ENCODE measurements at regions not wholly inside any gene's neighbourhood (a gene's known extent, or its start where the extent isn't known, plus 50 kb on each side); places are given as distances from the start of the nearest gene placed in this dataset.

DNA sequence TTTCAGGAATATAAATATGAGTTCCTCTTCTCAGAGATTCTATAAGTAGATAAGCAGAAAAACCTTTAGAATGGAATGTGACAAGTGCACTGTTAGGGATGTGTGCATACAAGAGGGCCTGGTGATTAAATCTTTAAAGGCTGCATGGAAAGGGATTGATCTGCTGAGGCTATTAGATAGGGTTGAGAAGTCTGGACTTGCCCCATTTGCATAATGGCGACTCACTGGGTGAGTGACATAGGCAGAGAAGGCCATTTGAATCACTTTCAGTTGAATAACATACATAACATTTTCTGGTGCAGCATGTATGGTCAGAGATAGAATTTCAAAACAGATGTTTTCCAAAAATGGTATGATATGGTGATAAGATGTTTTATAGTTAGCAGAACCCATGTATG lies 156.9 kb downstream of the ZNF621 start:
- no peak for TF ChIP-seq POLR2A (IDR thresholded peaks at IDR 0.05)
- TF ChIP-seq, protein P1, sequence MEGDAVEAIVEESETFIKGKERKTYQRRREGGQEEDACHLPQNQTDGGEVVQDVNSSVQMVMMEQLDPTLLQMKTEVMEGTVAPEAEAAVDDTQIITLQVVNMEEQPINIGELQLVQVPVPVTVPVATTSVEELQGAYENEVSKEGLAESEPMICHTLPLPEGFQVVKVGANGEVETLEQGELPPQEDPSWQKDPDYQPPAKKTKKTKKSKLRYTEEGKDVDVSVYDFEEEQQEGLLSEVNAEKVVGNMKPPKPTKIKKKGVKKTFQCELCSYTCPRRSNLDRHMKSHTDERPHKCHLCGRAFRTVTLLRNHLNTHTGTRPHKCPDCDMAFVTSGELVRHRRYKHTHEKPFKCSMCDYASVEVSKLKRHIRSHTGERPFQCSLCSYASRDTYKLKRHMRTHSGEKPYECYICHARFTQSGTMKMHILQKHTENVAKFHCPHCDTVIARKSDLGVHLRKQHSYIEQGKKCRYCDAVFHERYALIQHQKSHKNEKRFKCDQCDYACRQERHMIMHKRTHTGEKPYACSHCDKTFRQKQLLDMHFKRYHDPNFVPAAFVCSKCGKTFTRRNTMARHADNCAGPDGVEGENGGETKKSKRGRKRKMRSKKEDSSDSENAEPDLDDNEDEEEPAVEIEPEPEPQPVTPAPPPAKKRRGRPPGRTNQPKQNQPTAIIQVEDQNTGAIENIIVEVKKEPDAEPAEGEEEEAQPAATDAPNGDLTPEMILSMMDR (IDR thresholded peaks at IDR 0.05) = no peak
